A673 (cell line): ENCODE measurements at regions not wholly inside any gene's neighbourhood (a gene's known extent, or its start where the extent isn't known, plus 50 kb on each side); places are given as distances from the start of the nearest gene placed in this dataset.
"Not testable (repeated sequence)": the region's sequence is repeated elsewhere in the genome, so short reads cannot be mapped to it uniquely, and the experiment has no call there.

Experiments used
- BruUV-seq: library from RNA; stranded (reverse); fragments of 400-500 nt; replicated peaks from 2 replicates; lab custom pipeline; 2021; lab: Mats Ljungman, UMichigan
- CTCF ChIA-PET: fragments of 300-600 bp; sonication (Branson Sonifier 250); formaldehyde crosslinking; loops from one replicate; lab custom pipeline; 2022; ENCODE audit warnings: antibody characterized with exemption; lab: Charles Lee
- POLR2A ChIA-PET: fragments of 300-600 bp; sonication (Branson Sonifier 250); formaldehyde crosslinking; loops from one replicate; lab custom pipeline; 2022; ENCODE audit warnings: antibody characterized with exemption; ENCODE audit not compliant: low non-redundant PET; lab: Charles Lee
- DNase-seq: peaks from one replicate; pipeline ENCODE4 v3.0.0-alpha.2; 2015; ENCODE audit warnings: low spot score
- H3K27ac ChIP-seq: fragments of 200-600 bp; sonication (generic); 2 replicates; pipeline ENCODE4 v1.5.1; 2016; ENCODE audit warnings: mixed run types, low read depth, mild to moderate bottlenecking, mixed read lengths, antibody characterized with exemption, low read length; ENCODE audit not compliant: poor library complexity, severe bottlenecking
- H3K27me3 ChIP-seq: fragments of 200-600 bp; sonication (generic); replicated peaks from 2 replicates; pipeline ENCODE4 v1.6.1; 2017; ENCODE audit warnings: mixed run types, low read depth, mild to moderate bottlenecking, mixed read lengths, antibody characterized with exemption, low read length; ENCODE audit not compliant: insufficient read depth, poor library complexity
- H3K36me3 ChIP-seq: fragments of 200-600 bp; sonication (generic); 2 replicates; pipeline ENCODE4 v1.6.1; 2016; ENCODE audit warnings: mixed run types, mild to moderate bottlenecking, mixed read lengths, antibody characterized with exemption, low read length; ENCODE audit not compliant: insufficient read depth, poor library complexity, severe bottlenecking
- H3K4me1 ChIP-seq: fragments of 200-600 bp; sonication (generic); 2 replicates; pipeline ENCODE4 v1.6.1; 2017; ENCODE audit warnings: mixed run types, mild to moderate bottlenecking, mixed read lengths, antibody characterized with exemption, low read length; ENCODE audit not compliant: insufficient read depth, poor library complexity, severe bottlenecking
- H3K4me3 ChIP-seq: fragments of 200-600 bp; sonication (generic); 2 replicates; pipeline ENCODE4 v1.5.1; 2016; ENCODE audit warnings: low read depth, mixed run types, mild to moderate bottlenecking, mixed read lengths, low read length; ENCODE audit not compliant: poor library complexity, severe bottlenecking
- H3K9me3 ChIP-seq: fragments of 200-600 bp; sonication (generic); 2 replicates; pipeline ENCODE4 v1.6.1; 2016; ENCODE audit warnings: mixed run types, low read depth, mild to moderate bottlenecking, mixed read lengths, antibody characterized with exemption, low read length; ENCODE audit not compliant: poor library complexity, severe bottlenecking
- CTCF ChIP-seq: fragments of 300-800, 200-600 bp; sonication (generic); conservative IDR thresholded peaks from 2 replicates; pipeline ENCODE4 v1.5.1; 2017; ENCODE audit warnings: low read depth, mild to moderate bottlenecking, antibody characterized with exemption, low read length, moderate library complexity, mixed read lengths
- EZH2 ChIP-seq: fragments of 200-600 bp; sonication (generic); IDR thresholded peaks from 2 replicates; pipeline ENCODE4 v1.6.1; 2017; ENCODE audit warnings: borderline replicate concordance, low read depth, mild to moderate bottlenecking, mixed read lengths, antibody characterized with exemption, low read length; ENCODE audit not compliant: poor library complexity, severe bottlenecking
- intact Hi-C: fragments of 100-400 bp; cut with micrococcal nuclease; formaldehyde crosslinking; loops from one replicate; pipeline ENCODE4 v1.10.0; 2022; ENCODE audit not compliant: unreplicated experiment

GRCh38 chrX:66872771-66873170 is 233.9 kb upstream of the EDA2R start:
- Histone ChIP-seq H3K36me3 (no peaks in the 10 kb centered on the region), H3K27ac (no peak overlapping the region), H3K27me3 (no peaks in the 10 kb centered on the region), H3K4me3 (no peak overlapping the region), H3K4me1 (no peaks in the 10 kb centered on the region), H3K9me3 (peaks cover 9% of the 10 kb centered on the region)
- CTCF ChIA-PET, result no interaction called here
- no peak for TF ChIP-seq CTCF
- TF ChIP-seq EZH2, result no peak
- BruUV-seq, result no TSS peak
- intact Hi-C loops, result no loop called here
- no peak for DNase-seq
- POLR2A ChIA-PET, result no interaction called here

GRCh38 chrX:66863721-66864120 is 224.8 kb upstream of the EDA2R start:
- Histone ChIP-seq H3K27ac (no peak overlapping the region), H3K9me3 (peaks cover 3% of the 10 kb centered on the region), H3K4me1 (no peaks in the 10 kb centered on the region), H3K4me3 (no peak overlapping the region), H3K36me3 (no peaks in the 10 kb centered on the region), H3K27me3 (no peaks in the 10 kb centered on the region)
- BruUV-seq, result no TSS peak
- ChIA-PET CTCF (no interaction called here), POLR2A (no interaction called here)
- no peak for DNase-seq
- intact Hi-C loops, result no loop called here
- no peak for TF ChIP-seq EZH2
- TF ChIP-seq CTCF, result no peak

GRCh38 chrX:66833426-66833825 is 194.5 kb upstream of the EDA2R start:
- H3K9me3 ChIP-seq, result peaks cover 20% of the 10 kb centered on the region
- H3K36me3 ChIP-seq, result no peaks in the 10 kb centered on the region
- TF ChIP-seq EZH2 (no peak), CTCF (no peak)
- no peaks in the 10 kb centered on the region for H3K4me1 ChIP-seq
- DNase-seq, result no peak
- H3K27me3 ChIP-seq, result no peaks in the 10 kb centered on the region
- POLR2A ChIA-PET, result no interaction called here
- H3K27ac ChIP-seq, result no peak overlapping the region
- H3K4me3 ChIP-seq, result no peak overlapping the region
- CTCF ChIA-PET, result no interaction called here
- BruUV-seq, result no TSS peak
- intact Hi-C loops, result no loop called here

- Histone ChIP-seq H3K36me3 (no peaks in the 10 kb centered on the region), H3K27me3 (no peaks in the 10 kb centered on the region), H3K4me3 (no peak overlapping the region), H3K4me1 (no peaks in the 10 kb centered on the region), H3K9me3 (peaks cover 6% of the 10 kb centered on the region), H3K27ac (no peak overlapping the region)
- intact Hi-C loops, result no loop called here
- ChIA-PET CTCF (no interaction called here), POLR2A (no interaction called here)
- TF ChIP-seq EZH2 (no peak), CTCF (no peak)
- no TSS peak for BruUV-seq
- no peak for DNase-seq
These were observed 176.3 kb upstream of the EDA2R start for GRCh38 chrX:66815227-66815626.

- intact Hi-C loops, result not testable (repeated sequence)
These were observed 155.6 kb upstream of the EDA2R start for GRCh38 chrX:66794514-66794913.

More at GRCh38 chrX:66794514-66794913, 155.6 kb upstream of the EDA2R start:
- POLR2A ChIA-PET, H3K4me3 ChIP-seq, H3K36me3 ChIP-seq, DNase-seq, H3K27me3 ChIP-seq, CTCF ChIA-PET, BruUV-seq, H3K9me3 ChIP-seq, H3K4me1 ChIP-seq, H3K27ac ChIP-seq: not testable (repeated sequence)
